T-cell (primary cell): ENCODE measurements at regions not wholly inside any gene's neighbourhood (a gene's known extent, or its start where the extent isn't known, plus 50 kb on each side); places are given as distances from the start of the nearest gene placed in this dataset.

Experiments used
- ATAC-seq, 4 experiments: fragments of 200-7000 bp in 3 of 4; fragments of 150-1000 bp in 1 of 4; cut with Tn5 transposase; replicated peaks in 1 of 4; 1 replicate in 3 of 4; 2 replicates in 1 of 4; pipeline ENCODE4 v1.10.0; 2021; ENCODE audit warnings: moderate library complexity in 3 of 4, mild to moderate bottlenecking in 2 of 4, moderate number of reproducible peaks in 1 of 4
- CTCF ChIA-PET, 2 donors: fragments of 300-600 bp; sonication (Branson Sonifier 250); formaldehyde crosslinking; loops; one replicate each; lab custom pipeline; 2022; ENCODE audit warnings: antibody characterized with exemption in 2 of 2; lab: Charles Lee
- POLR2A ChIA-PET, 2 donors: fragments of 300-600 bp; sonication (Branson Sonifier 250); formaldehyde crosslinking; loops; one replicate each; lab custom pipeline; 2022; ENCODE audit warnings: antibody characterized with exemption in 2 of 2; lab: Charles Lee
- DNase-seq, 35 experiments: peaks; one replicate each; pipeline versions ENCODE4 v3.0.0 to v3.0.0-alpha.2; 2013 to 2023
- H3K27ac ChIP-seq: one replicate; pipeline ENCODE4 v1.5.1; 2013; ENCODE audit warnings: low read length
- H3K27me3 ChIP-seq, 2 experiments: replicated peaks in 1 of 2; 1 replicate in 1 of 2; 2 replicates in 1 of 2; pipeline versions ENCODE4 v1.6.1 to v1.7.0; 2013; ENCODE audit warnings: low read length in 1 of 2, mixed read lengths in 1 of 2; ENCODE audit not compliant: control insufficient read depth in 2 of 2, insufficient read depth in 2 of 2; ENCODE audit errors: extremely low read depth in 1 of 2
- H3K36me3 ChIP-seq, 2 donors: 1 replicate in 1 of 2; 2 replicates in 1 of 2; pipeline versions ENCODE4 v1.6.1 to v1.7.0; 2013; ENCODE audit warnings: low read length in 1 of 2; ENCODE audit not compliant: control insufficient read depth in 2 of 2, insufficient read depth in 1 of 2; ENCODE audit errors: extremely low read depth in 1 of 2
- H3K4me1 ChIP-seq, 2 experiments: 1 replicate in 1 of 2; 2 replicates in 1 of 2; pipeline versions ENCODE4 v1.6.1 to v1.7.0; 2013; ENCODE audit warnings: low read length in 2 of 2, mixed read lengths in 1 of 2; ENCODE audit not compliant: insufficient read depth in 2 of 2, control insufficient read depth in 1 of 2; ENCODE audit errors: extremely low read depth in 1 of 2
- H3K4me3 ChIP-seq, 2 donors: 1 replicate in 1 of 2; 2 replicates in 1 of 2; pipeline versions ENCODE4 v1.5.1 to v1.7.0; 2013; ENCODE audit warnings: mild to moderate bottlenecking in 2 of 2, low read length in 1 of 2, moderate library complexity in 1 of 2; ENCODE audit not compliant: control insufficient read depth in 1 of 2; ENCODE audit errors: extremely low read depth in 1 of 2
- H3K9me3 ChIP-seq: 2 replicates; pipeline ENCODE4 v1.7.0; 2013
- H3K27ac Mint-ChIP-seq, 2 donors: one replicate each; pipeline ENCODE4 v1.8.0; 2020 to 2021; ENCODE audit warnings: mild to moderate bottlenecking in 2 of 2, mixed read lengths in 2 of 2
- H3K27me3 Mint-ChIP-seq, 2 donors: one replicate each; pipeline ENCODE4 v1.8.0; 2021 to 2022; ENCODE audit warnings: mixed read lengths in 2 of 2
- H3K36me3 Mint-ChIP-seq: one replicate; pipeline ENCODE4 v1.8.0; 2021; ENCODE audit warnings: mixed read lengths
- H3K4me1 Mint-ChIP-seq, 3 donors: one replicate each; pipeline ENCODE4 v1.8.0; 2020 to 2022; ENCODE audit warnings: mixed read lengths in 3 of 3, mild to moderate bottlenecking in 1 of 3
- H3K4me3 Mint-ChIP-seq, 3 donors: one replicate each; pipeline ENCODE4 v1.8.0; 2020 to 2022; ENCODE audit warnings: mild to moderate bottlenecking in 3 of 3, mixed read lengths in 3 of 3, moderate library complexity in 3 of 3
- H3K9me3 Mint-ChIP-seq, 3 donors: one replicate each; pipeline ENCODE4 v1.8.0; 2020 to 2022; ENCODE audit warnings: mixed read lengths in 3 of 3
- WGBS: methylation state at CpG from one replicate; pipeline ENCODE4 v1.1.5; 2013; ENCODE audit warnings: missing lambda C conversion rate; ENCODE audit not compliant: insufficient coverage; 5-methylcytosine and 5-hydroxymethylcytosine counted together

- H3K27ac Mint-ChIP-seq: no peak overlapping the region
- ChIA-PET CTCF (no interaction called here), POLR2A (no interaction called here)
- no peaks in the 10 kb centered on the region for H3K27me3 Mint-ChIP-seq
- H3K4me3 ChIP-seq: no peak overlapping the region
- ATAC-seq (no peak), DNase-seq (no peak)
- H3K27me3 ChIP-seq: no peaks in the 10 kb centered on the region
- H3K4me1 Mint-ChIP-seq: no peaks in the 10 kb centered on the region
- no peaks in the 10 kb centered on the region for H3K36me3 ChIP-seq
- H3K4me1 ChIP-seq: no peaks in the 10 kb centered on the region
- H3K27ac ChIP-seq: no peak overlapping the region
- no CpG with 5 or more reads among the region's 1 CpG for WGBS
- H3K9me3 ChIP-seq: no peaks in the 10 kb centered on the region
- no peaks in the 10 kb centered on the region for H3K36me3 Mint-ChIP-seq
- peaks cover 5 to 12% (median 5%) of the 10 kb centered on the region in 3 donors for H3K9me3 Mint-ChIP-seq
- no peak overlapping the region for H3K4me3 Mint-ChIP-seq
Measured at GRCh38 chr6:115071962-115072361, 729.1 kb upstream of the HS3ST5 start.

GRCh38 chr6:115067690-115068447 is 725.0 kb upstream of the HS3ST5 start:
- ChIA-PET CTCF (interaction anchor here in 1 of 2 donors (0.6 kb wide), 1 partner anchor 22 kb away, joined by 5 read pairs; no protein-coding TSS in a partner anchor), POLR2A (no interaction called here)
- Mint-ChIP-seq H3K9me3 (peaks cover 5 to 14% (median 5%) of the 10 kb centered on the region in 3 donors), H3K36me3 (no peaks in the 10 kb centered on the region), H3K27me3 (no peaks in the 10 kb centered on the region), H3K4me3 (no peak overlapping the region), H3K27ac (no peak overlapping the region), H3K4me1 (no peaks in the 10 kb centered on the region)
- Histone ChIP-seq H3K36me3 (no peaks in the 10 kb centered on the region), H3K27me3 (no peaks in the 10 kb centered on the region), H3K27ac (no peak overlapping the region), H3K9me3 (no peaks in the 10 kb centered on the region), H3K4me3 (no peak overlapping the region), H3K4me1 (no peaks in the 10 kb centered on the region)
- DNase-seq: no peak
- 32% methylated on average over 3 of the region's 6 CpGs for WGBS
- ATAC-seq: no peak

- no peak overlapping the region for H3K27ac Mint-ChIP-seq
Measured at GRCh38 chr6:115064680-115065079, 721.9 kb upstream of the HS3ST5 start.

GRCh38 chr6:115060581-115060980 is 717.8 kb upstream of the HS3ST5 start:
- H3K36me3 ChIP-seq: no peaks in the 10 kb centered on the region

More at GRCh38 chr6:115064680-115065079, 721.9 kb upstream of the HS3ST5 start:
- no peak for DNase-seq
- ChIA-PET POLR2A (no interaction called here), CTCF (no interaction called here)
- Histone ChIP-seq H3K27me3 (no peaks in the 10 kb centered on the region), H3K9me3 (no peaks in the 10 kb centered on the region), H3K27ac (no peak overlapping the region), H3K4me3 (no peak overlapping the region), H3K36me3 (no peaks in the 10 kb centered on the region), H3K4me1 (no peaks in the 10 kb centered on the region)
- no peaks in the 10 kb centered on the region for H3K4me1 Mint-ChIP-seq
- no peak for ATAC-seq
- peaks cover 3 to 14% (median 8%) of the 10 kb centered on the region in 3 donors for H3K9me3 Mint-ChIP-seq
- no CpG with 5 or more reads among the region's 2 CpGs for WGBS
- no peak overlapping the region for H3K4me3 Mint-ChIP-seq
- no peaks in the 10 kb centered on the region for H3K27me3 Mint-ChIP-seq
- H3K36me3 Mint-ChIP-seq: no peaks in the 10 kb centered on the region

GRCh38 chr6:115058414-115059211 is 715.8 kb upstream of the HS3ST5 start:
- POLR2A ChIA-PET: no interaction called here
- H3K27ac ChIP-seq: no peak overlapping the region
- H3K27me3 ChIP-seq: no peaks in the 10 kb centered on the region
- Mint-ChIP-seq H3K27me3 (no peaks in the 10 kb centered on the region), H3K4me1 (no peaks in the 10 kb centered on the region), H3K4me3 (no peak overlapping the region), H3K36me3 (no peaks in the 10 kb centered on the region), H3K27ac (no peak overlapping the region), H3K9me3 (peaks cover 3 to 16% (median 15%) of the 10 kb centered on the region in 3 donors)
- H3K4me3 ChIP-seq: no peak overlapping the region
- ATAC-seq (no peak), DNase-seq (no peak)
- CTCF ChIA-PET: no interaction called here
- WGBS: no CpG with 5 or more reads among the region's 3 CpGs
- H3K9me3 ChIP-seq: no peaks in the 10 kb centered on the region
- H3K4me1 ChIP-seq: no peaks in the 10 kb centered on the region
- no peaks in the 10 kb centered on the region for H3K36me3 ChIP-seq

More at GRCh38 chr6:115060581-115060980, 717.8 kb upstream of the HS3ST5 start:
- no peak overlapping the region for H3K27ac ChIP-seq
- ATAC-seq (no peak), DNase-seq (no peak)
- H3K9me3 Mint-ChIP-seq: peaks cover 3 to 16% (median 12%) of the 10 kb centered on the region in 3 donors
- no peaks in the 10 kb centered on the region for H3K27me3 ChIP-seq
- H3K4me3 ChIP-seq: no peak overlapping the region
- CTCF ChIA-PET: no interaction called here
- no peaks in the 10 kb centered on the region for H3K9me3 ChIP-seq
- no peaks in the 10 kb centered on the region for H3K27me3 Mint-ChIP-seq
- no peaks in the 10 kb centered on the region for H3K4me1 Mint-ChIP-seq
- no peaks in the 10 kb centered on the region for H3K4me1 ChIP-seq
- no peaks in the 10 kb centered on the region for H3K36me3 Mint-ChIP-seq
- no peak overlapping the region for H3K4me3 Mint-ChIP-seq
- POLR2A ChIA-PET: no interaction called here
- no peak overlapping the region for H3K27ac Mint-ChIP-seq

- ChIA-PET POLR2A (no interaction called here), CTCF (no interaction called here)
- Mint-ChIP-seq H3K27me3 (no peaks in the 10 kb centered on the region), H3K4me1 (no peaks in the 10 kb centered on the region), H3K4me3 (no peak overlapping the region), H3K27ac (no peak overlapping the region), H3K36me3 (no peaks in the 10 kb centered on the region), H3K9me3 (peaks cover 4 to 13% (median 11%) of the 10 kb centered on the region in 3 donors)
- H3K4me3 ChIP-seq: no peak overlapping the region
- no peak overlapping the region for H3K27ac ChIP-seq
- no peaks in the 10 kb centered on the region for H3K36me3 ChIP-seq
- no peaks in the 10 kb centered on the region for H3K27me3 ChIP-seq
- ATAC-seq (no peak), DNase-seq (no peak)
- H3K4me1 ChIP-seq: no peaks in the 10 kb centered on the region
- H3K9me3 ChIP-seq: no peaks in the 10 kb centered on the region
Measured at GRCh38 chr6:115055579-115055978, 712.8 kb upstream of the HS3ST5 start.
